Glutamatergic neuron (in vitro differentiated cells): ENCODE measurements at regions not wholly inside any gene's neighbourhood (a gene's known extent, or its start where the extent isn't known, plus 50 kb on each side); places are given as distances from the start of the nearest gene placed in this dataset.

Experiments
- DNase-seq: peaks from one replicate; pipeline ENCODE4 v3.0.0; 2022
- H3K27ac Mint-ChIP-seq: one replicate; pipeline ENCODE4 v1.8.0; 2020; ENCODE audit warnings: mild to moderate bottlenecking, mixed read lengths, inconsistent platforms; ENCODE audit not compliant: unreplicated experiment
- H3K27me3 Mint-ChIP-seq: one replicate; pipeline ENCODE4 v1.8.0; 2020; ENCODE audit warnings: mild to moderate bottlenecking, moderate library complexity, mixed read lengths, inconsistent platforms; ENCODE audit not compliant: unreplicated experiment
- H3K36me3 Mint-ChIP-seq: one replicate; pipeline ENCODE4 v1.8.0; 2020; ENCODE audit warnings: mild to moderate bottlenecking, mixed read lengths, inconsistent platforms; ENCODE audit not compliant: unreplicated experiment
- H3K4me1 Mint-ChIP-seq: one replicate; pipeline ENCODE4 v1.8.0; 2020; ENCODE audit warnings: mild to moderate bottlenecking, low read depth, mixed read lengths, inconsistent platforms; ENCODE audit not compliant: unreplicated experiment
- H3K4me3 Mint-ChIP-seq: one replicate; pipeline ENCODE4 v1.8.0; 2020; ENCODE audit warnings: mild to moderate bottlenecking, mixed read lengths, inconsistent platforms; ENCODE audit not compliant: unreplicated experiment
- H3K9me3 Mint-ChIP-seq: one replicate; pipeline ENCODE4 v1.8.0; 2020; ENCODE audit warnings: mild to moderate bottlenecking, moderate library complexity, mixed read lengths, inconsistent platforms; ENCODE audit not compliant: unreplicated experiment
- CTCF ChIP-seq: fragments of 200-600 bp; sonication (generic); IDR thresholded peaks from one replicate; pipeline ENCODE4 v1.5.0; 2021; ENCODE audit not compliant: partially characterized antibody, unreplicated experiment

GRCh38 chr17:12459736-12460135 is 206.0 kb upstream of the MYOCD start:
- peaks cover 1% of the 10 kb centered on the region for H3K9me3 Mint-ChIP-seq
- TF ChIP-seq CTCF, result no peak
- H3K36me3 Mint-ChIP-seq, result peaks cover 9% of the 10 kb centered on the region
- H3K4me1 Mint-ChIP-seq, result no peaks in the 10 kb centered on the region
- no peaks in the 10 kb centered on the region for H3K27me3 Mint-ChIP-seq
- H3K4me3 Mint-ChIP-seq, result no peak overlapping the region
- H3K27ac Mint-ChIP-seq, result no peak overlapping the region
- DNase-seq, result no peak

GRCh38 chr17:12463102-12463501 is 202.6 kb upstream of the MYOCD start:
- TF ChIP-seq CTCF, result no peak
- Mint-ChIP-seq H3K9me3 (no peaks in the 10 kb centered on the region), H3K36me3 (no peaks in the 10 kb centered on the region), H3K27ac (no peak overlapping the region), H3K4me1 (no peaks in the 10 kb centered on the region), H3K27me3 (no peaks in the 10 kb centered on the region), H3K4me3 (no peak overlapping the region)
- no peak for DNase-seq

- Mint-ChIP-seq H3K36me3 (no peaks in the 10 kb centered on the region), H3K27me3 (no peaks in the 10 kb centered on the region), H3K9me3 (no peaks in the 10 kb centered on the region), H3K4me3 (no peak overlapping the region), H3K4me1 (no peaks in the 10 kb centered on the region), H3K27ac (no peak overlapping the region)
- DNase-seq, result no peak
- TF ChIP-seq CTCF, result no peak
Observed at GRCh38 chr17:12472252-12473173, 193.2 kb upstream of the MYOCD start.

- no peak overlapping the region for H3K4me3 Mint-ChIP-seq
- H3K27ac Mint-ChIP-seq, result no peak overlapping the region
- no peak for DNase-seq
- no peaks in the 10 kb centered on the region for H3K36me3 Mint-ChIP-seq
- no peaks in the 10 kb centered on the region for H3K9me3 Mint-ChIP-seq
- no peaks in the 10 kb centered on the region for H3K4me1 Mint-ChIP-seq
- TF ChIP-seq CTCF, result no peak
- H3K27me3 Mint-ChIP-seq, result no peaks in the 10 kb centered on the region
Observed at GRCh38 chr17:12478311-12478710, 187.4 kb upstream of the MYOCD start.

- no peak for DNase-seq
- Mint-ChIP-seq H3K27me3 (peaks cover 2% of the 10 kb centered on the region), H3K27ac (no peak overlapping the region), H3K4me3 (no peak overlapping the region), H3K9me3 (no peaks in the 10 kb centered on the region), H3K4me1 (no peaks in the 10 kb centered on the region), H3K36me3 (no peaks in the 10 kb centered on the region)
- TF ChIP-seq CTCF, result no peak
Observed at GRCh38 chr17:12485361-12485906, 180.3 kb upstream of the MYOCD start.
